ENCODE measurements at regions not wholly inside any gene's neighbourhood (a gene's known extent, or its start where the extent isn't known, plus 50 kb on each side); places are given as distances from the start of the nearest gene placed in this dataset.

DNA sequence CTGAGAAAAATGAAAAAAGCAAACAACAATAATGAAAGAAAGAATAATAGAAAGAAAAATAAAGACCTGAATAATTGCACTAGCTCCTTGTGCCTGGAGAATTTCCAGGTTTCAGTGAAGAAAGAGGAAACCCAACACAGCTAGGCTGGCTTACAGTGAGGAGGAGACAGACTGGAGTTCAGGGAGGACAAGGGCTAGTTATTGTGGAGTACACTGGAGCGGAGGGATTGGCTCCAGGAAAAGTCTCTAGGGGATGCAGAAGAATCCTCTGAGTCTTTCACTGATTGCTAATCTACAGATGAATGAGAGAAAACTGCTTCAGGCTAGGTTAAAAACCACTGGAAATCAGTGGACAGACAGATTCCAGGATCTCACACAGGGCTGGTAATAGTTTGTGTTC is 163.6 kb upstream of the RBMS1 start:
- intact Hi-C loops (cut with DNase I): no loop called here
- DNase-seq (ENCODE audit: low spot score in 2 of 2): no peak
- Histone ChIP-seq H3K4me1 (peaks cover 0 to 5% of the 10 kb centered on the region in 2 donors), H3K27ac (peak overlapping the region in 1 of 2 donors; percentile 44), H3K4me3 (no peak overlapping the region), H3K36me3 (no peaks in the 10 kb centered on the region), H3K9me3 (no peaks in the 10 kb centered on the region), H3K27me3 (no peaks in the 10 kb centered on the region)
- TF ChIP-seq, protein P1, sequence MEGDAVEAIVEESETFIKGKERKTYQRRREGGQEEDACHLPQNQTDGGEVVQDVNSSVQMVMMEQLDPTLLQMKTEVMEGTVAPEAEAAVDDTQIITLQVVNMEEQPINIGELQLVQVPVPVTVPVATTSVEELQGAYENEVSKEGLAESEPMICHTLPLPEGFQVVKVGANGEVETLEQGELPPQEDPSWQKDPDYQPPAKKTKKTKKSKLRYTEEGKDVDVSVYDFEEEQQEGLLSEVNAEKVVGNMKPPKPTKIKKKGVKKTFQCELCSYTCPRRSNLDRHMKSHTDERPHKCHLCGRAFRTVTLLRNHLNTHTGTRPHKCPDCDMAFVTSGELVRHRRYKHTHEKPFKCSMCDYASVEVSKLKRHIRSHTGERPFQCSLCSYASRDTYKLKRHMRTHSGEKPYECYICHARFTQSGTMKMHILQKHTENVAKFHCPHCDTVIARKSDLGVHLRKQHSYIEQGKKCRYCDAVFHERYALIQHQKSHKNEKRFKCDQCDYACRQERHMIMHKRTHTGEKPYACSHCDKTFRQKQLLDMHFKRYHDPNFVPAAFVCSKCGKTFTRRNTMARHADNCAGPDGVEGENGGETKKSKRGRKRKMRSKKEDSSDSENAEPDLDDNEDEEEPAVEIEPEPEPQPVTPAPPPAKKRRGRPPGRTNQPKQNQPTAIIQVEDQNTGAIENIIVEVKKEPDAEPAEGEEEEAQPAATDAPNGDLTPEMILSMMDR (IDR thresholded peaks at IDR 0.05): no peak

DNA sequence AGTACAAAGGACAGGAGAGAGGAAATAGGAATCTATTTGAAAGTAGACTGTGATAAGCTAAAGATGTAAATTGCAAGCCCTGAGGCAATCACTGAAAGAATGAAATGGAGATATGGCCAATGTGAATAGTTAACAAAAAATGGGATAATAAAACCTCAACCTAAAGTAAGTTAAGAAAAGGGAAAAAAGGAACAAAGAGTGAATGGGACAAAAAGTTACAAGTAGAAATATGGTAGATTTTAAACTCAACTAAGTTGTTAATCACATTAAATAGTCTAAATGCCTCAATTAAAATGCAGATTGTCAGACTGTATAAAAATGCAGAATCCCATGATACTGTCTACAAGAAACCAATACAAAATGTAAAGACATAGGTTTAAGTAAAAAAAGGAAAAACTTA is 165.2 kb upstream of the RBMS1 start:
- Histone ChIP-seq H3K9me3 (no peaks in the 10 kb centered on the region), H3K36me3 (no peaks in the 10 kb centered on the region), H3K4me1 (peaks cover 0 to 4% of the 10 kb centered on the region in 2 donors), H3K27me3 (no peaks in the 10 kb centered on the region), H3K4me3 (no peak overlapping the region), H3K27ac (no peak overlapping the region)
- no peak for DNase-seq (ENCODE audit: low spot score in 2 of 2)
- intact Hi-C loops (cut with DNase I): no loop called here
- TF ChIP-seq, protein P1 (IDR thresholded peaks at IDR 0.05): no peak

DNA sequence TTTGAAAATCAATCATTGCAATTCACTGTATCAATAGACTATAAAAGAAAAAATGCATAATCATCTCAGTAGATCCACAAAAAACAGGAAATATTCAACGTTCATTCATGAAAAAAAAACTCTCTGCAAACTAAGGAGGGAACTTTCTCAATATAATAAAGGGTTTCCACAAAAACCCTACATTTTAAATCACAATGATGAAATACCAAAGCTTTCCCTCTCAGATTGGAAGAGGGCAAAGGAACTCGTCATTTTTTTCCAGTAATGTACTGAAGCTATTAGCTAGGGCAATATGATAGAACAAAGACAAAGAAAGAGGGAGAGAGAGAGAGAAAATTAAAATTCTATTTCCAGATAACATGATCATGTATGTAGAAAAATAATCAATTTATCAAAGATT is 167.1 kb upstream of the RBMS1 start:
- DNase-seq (ENCODE audit: low spot score in 2 of 2): no peak
- TF ChIP-seq, protein P1 (IDR thresholded peaks at IDR 0.05): no peak
- no peak overlapping the region for H3K4me3 ChIP-seq
- no peaks in the 10 kb centered on the region for H3K9me3 ChIP-seq
- H3K36me3 ChIP-seq: no peaks in the 10 kb centered on the region
- H3K27me3 ChIP-seq: no peaks in the 10 kb centered on the region
- no peak overlapping the region for H3K27ac ChIP-seq
- peaks cover 0 to 6% of the 10 kb centered on the region in 2 donors for H3K4me1 ChIP-seq
- intact Hi-C loops (cut with DNase I): loop anchor here (10.0 kb wide), 1 partner anchor 294 kb away; no protein-coding TSS in a partner anchor

DNA sequence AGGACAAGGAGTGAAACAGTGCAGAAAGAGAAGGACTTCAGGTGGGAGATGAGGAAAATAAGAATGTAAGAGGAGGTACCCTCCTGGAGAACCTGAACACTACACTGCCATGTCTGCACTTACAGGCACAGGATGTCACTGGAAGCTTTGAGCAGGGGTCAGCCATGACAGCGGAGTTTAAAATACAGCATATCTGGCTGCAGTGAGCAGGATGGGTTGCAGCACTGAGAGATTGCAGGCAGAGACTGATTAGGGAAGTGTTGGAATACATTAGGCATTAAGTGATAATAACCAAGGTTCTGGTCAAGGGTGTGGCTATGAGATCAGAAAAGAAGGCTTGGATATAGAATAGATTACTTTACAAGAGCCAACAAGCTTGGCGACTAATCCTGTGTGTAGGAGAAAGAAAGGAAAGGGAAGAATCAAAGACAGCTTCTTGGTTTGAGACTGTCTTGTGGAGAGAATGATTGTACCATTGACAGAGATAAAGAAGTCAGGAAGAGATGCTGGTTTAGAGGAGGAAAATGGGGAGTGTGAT is 171.1 kb upstream of the RBMS1 start:
- DNase-seq (ENCODE audit: low spot score in 2 of 2): no peak
- Histone ChIP-seq H3K4me3 (no peak overlapping the region), H3K9me3 (no peaks in the 10 kb centered on the region), H3K36me3 (no peaks in the 10 kb centered on the region), H3K27ac (no peak overlapping the region), H3K27me3 (no peaks in the 10 kb centered on the region), H3K4me1 (peaks cover 0 to 18% of the 10 kb centered on the region in 2 donors)
- TF ChIP-seq, protein P1 (IDR thresholded peaks at IDR 0.05): no peak
- intact Hi-C loops (cut with DNase I): loop anchor here (5.0 to 10.0 kb wide), 5 partner anchors 167 to 392 kb away; no protein-coding TSS in a partner anchor

DNA sequence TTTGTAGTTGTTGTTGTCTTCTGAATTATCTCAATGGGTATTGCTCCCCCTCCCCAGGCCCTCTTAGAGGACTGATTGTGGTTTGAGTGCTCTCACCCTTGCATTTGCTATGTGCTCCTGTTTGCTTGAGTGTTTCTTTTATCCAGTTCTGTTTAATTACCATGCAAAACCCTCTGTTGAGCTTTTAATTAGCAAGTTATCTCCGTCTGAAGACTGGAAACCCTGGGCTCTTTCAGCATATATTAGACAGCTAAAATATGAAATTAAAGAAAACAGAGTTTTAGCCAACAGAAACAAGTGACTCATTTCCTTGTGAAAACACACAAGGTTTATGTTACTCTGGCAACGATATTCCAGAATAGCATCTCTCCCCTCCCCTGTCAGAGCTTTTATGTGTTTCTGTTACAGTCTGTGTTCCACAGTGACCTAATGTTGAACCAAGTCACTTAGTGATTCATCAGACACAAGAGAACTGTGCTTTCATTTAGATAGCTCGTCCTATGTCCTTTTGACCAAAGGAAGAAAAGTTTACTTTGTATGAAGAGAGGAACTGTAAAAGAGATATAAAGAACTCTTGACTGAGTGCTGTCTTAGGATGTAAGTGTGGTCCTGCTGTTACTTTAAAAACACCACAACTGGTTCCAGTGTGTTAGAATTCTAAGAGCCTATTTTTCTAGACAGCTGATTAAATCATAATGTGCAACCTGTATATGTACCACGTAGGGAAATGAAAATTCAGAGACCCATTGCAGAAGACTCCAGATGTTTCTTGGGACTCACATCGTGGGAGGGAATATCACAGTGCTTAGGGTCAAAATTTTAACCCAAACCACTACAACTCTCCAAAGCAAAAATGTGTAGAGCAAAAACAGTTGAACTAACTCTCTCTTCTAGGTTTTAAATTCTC is 172.8 kb upstream of the RBMS1 start:
- intact Hi-C loops (cut with DNase I): loop anchor here (5.0 to 10.0 kb wide), 5 partner anchors 169 to 394 kb away; no protein-coding TSS in a partner anchor
- H3K27ac ChIP-seq: peak overlapping the region; percentile 58 to 78
- DNase-seq (ENCODE audit: low spot score in 2 of 2): no peak

More for the DNA sequence above, 172.8 kb upstream of the RBMS1 start:
- H3K27me3 ChIP-seq: no peaks in the 10 kb centered on the region
- peak overlapping the region in 1 of 2 donors; percentile 31 for H3K4me3 ChIP-seq
- peaks cover 0 to 18% of the 10 kb centered on the region in 2 donors for H3K4me1 ChIP-seq
- TF ChIP-seq, protein P1 (IDR thresholded peaks at IDR 0.05): no peak
- no peaks in the 10 kb centered on the region for H3K36me3 ChIP-seq
- no peaks in the 10 kb centered on the region for H3K9me3 ChIP-seq

Data from ascending aorta (tissue), 2 donors.